ENCODE measurements at regions not wholly inside any gene's neighbourhood (a gene's known extent, or its start where the extent isn't known, plus 50 kb on each side); places are given as distances from the start of the nearest gene placed in this dataset.
"Not testable (repeated sequence)": the region's sequence is repeated elsewhere in the genome, so short reads cannot be mapped to it uniquely, and the experiment has no call there.

- DNase-seq = not testable (repeated sequence)
Measured at GRCh38 chr17:18546514-18547398, 70.2 kb downstream of the LGALS9C start.

GRCh38 chr17:18557086-18557485 is 80.5 kb downstream of the LGALS9C start:
- not testable (repeated sequence) for DNase-seq

GRCh38 chr17:18563381-18564098 is 80.7 kb downstream of the TBC1D28 start:
- DNase-seq = not testable (repeated sequence)

GRCh38 chr17:18564099-18564448 is 80.1 kb downstream of the TBC1D28 start:
- peak; percentile 34 for DNase-seq

- DNase-seq = peak; percentile 9
Measured at GRCh38 chr17:18568108-18568995, 75.8 kb downstream of the TBC1D28 start.

- peak; percentile 37 for DNase-seq
Measured at GRCh38 chr17:18569489-18569913, 74.7 kb downstream of the TBC1D28 start.

- DNase-seq = not testable (repeated sequence)
Measured at GRCh38 chr17:18572536-18572935, 71.7 kb downstream of the TBC1D28 start.

GRCh38 chr17:18574137-18574536 is 70.1 kb downstream of the TBC1D28 start:
- peak; percentile 42 for DNase-seq

Measured in fibroblast of skin of right biceps (primary cell).